Dendritic cell treated with granulocyte-macrophage colony-stimulating factor and Interleukin-4, amounts not matched to agents 40 ng/mL and 50 ng/mL, for 4 days (primary cell): ENCODE measurements at regions not wholly inside any gene's neighbourhood (a gene's known extent, or its start where the extent isn't known, plus 50 kb on each side); places are given as distances from the start of the nearest gene placed in this dataset.
"Not testable (repeated sequence)": the region's sequence is repeated elsewhere in the genome, so short reads cannot be mapped to it uniquely, and the experiment has no call there.

Experiments
- H3K27ac Mint-ChIP-seq: one replicate; pipeline ENCODE4 v1.8.0; 2022; ENCODE audit warnings: mild to moderate bottlenecking, mixed read lengths
- H3K27me3 Mint-ChIP-seq: one replicate; pipeline ENCODE4 v1.8.0; 2022; ENCODE audit warnings: mild to moderate bottlenecking, mixed read lengths
- H3K36me3 Mint-ChIP-seq: one replicate; pipeline ENCODE4 v1.8.0; 2022; ENCODE audit warnings: low read depth, mixed read lengths
- H3K4me1 Mint-ChIP-seq: one replicate; pipeline ENCODE4 v1.8.0; 2022; ENCODE audit warnings: low read depth, mixed read lengths
- H3K4me3 Mint-ChIP-seq: one replicate; pipeline ENCODE4 v1.8.0; 2022; ENCODE audit warnings: mild to moderate bottlenecking, moderate library complexity, mixed read lengths
- H3K9me3 Mint-ChIP-seq: one replicate; pipeline ENCODE4 v1.8.0; 2022; ENCODE audit warnings: mixed read lengths
- intact Hi-C: fragments of 100-400 bp; cut with micrococcal nuclease; formaldehyde crosslinking; loops from one replicate; pipeline ENCODE4 v1.15.0; 2022

DNA sequence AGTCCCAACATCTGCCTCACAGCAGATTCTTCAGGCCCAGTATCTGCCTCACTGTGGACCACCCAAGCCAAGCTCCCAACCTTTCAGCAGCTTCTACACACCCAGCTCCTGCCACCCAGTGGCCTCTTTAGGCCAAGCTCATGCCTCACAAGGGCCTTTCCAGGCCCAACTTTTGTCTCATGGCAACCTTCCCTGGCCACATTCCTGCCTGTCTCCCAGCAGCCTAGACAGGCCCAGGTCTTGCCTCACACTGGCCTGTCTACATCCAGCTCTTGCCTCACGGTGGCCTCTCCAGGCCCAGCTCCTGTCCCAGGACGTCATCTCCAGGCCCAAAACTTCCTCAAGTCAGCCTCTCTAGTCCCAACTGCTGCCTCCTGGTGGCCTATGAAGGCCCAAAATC lies 65.0 kb downstream of the CCDC201 start:
- H3K4me1 Mint-ChIP-seq, H3K4me3 Mint-ChIP-seq, H3K27me3 Mint-ChIP-seq, intact Hi-C loops, H3K9me3 Mint-ChIP-seq: not testable (repeated sequence)
- peak overlapping the region; percentile 52 for H3K27ac Mint-ChIP-seq
- peaks cover 13% of the 10 kb centered on the region for H3K36me3 Mint-ChIP-seq

- intact Hi-C loops, H3K36me3 Mint-ChIP-seq, H3K4me1 Mint-ChIP-seq, H3K9me3 Mint-ChIP-seq, H3K27me3 Mint-ChIP-seq, H3K4me3 Mint-ChIP-seq, H3K27ac Mint-ChIP-seq: not testable (repeated sequence)
These were observed 70.7 kb downstream of the CCDC201 start for GRCh38 chr7:45802214-45802613.

DNA sequence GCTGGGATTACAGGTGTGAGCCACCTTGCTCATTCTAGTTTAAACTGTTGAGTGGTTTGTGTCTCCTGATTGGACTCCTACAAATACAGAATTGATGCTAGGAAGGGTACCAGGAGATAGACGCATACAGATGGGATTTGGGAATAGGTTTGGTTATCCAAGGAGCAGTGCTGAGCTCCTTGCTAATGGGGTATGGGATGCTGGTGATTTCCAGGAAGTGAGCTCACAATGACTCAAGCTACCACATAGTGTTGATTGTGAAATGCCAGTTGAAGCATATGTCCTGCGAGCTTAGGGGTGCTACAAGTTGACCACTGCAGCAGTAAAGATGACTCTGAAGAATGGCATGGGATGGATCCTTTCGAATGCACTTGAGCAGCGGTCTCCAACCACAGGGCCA lies 75.6 kb downstream of the CCDC201 start:
- H3K27ac Mint-ChIP-seq, H3K9me3 Mint-ChIP-seq, H3K4me3 Mint-ChIP-seq, intact Hi-C loops, H3K4me1 Mint-ChIP-seq, H3K36me3 Mint-ChIP-seq, H3K27me3 Mint-ChIP-seq: not testable (repeated sequence)

- H3K27me3 Mint-ChIP-seq, intact Hi-C loops: not testable (repeated sequence)
These were observed 83.2 kb downstream of the CCDC201 start for GRCh38 chr7:45789641-45790040.

GRCh38 chr7:45785724-45786123 lies 87.2 kb downstream of the CCDC201 start:
- not testable (repeated sequence) for H3K27ac Mint-ChIP-seq

More at GRCh38 chr7:45789641-45790040, 83.2 kb downstream of the CCDC201 start:
- not testable (repeated sequence) for H3K36me3 Mint-ChIP-seq, H3K27ac Mint-ChIP-seq, H3K4me3 Mint-ChIP-seq, H3K4me1 Mint-ChIP-seq, H3K9me3 Mint-ChIP-seq

DNA sequence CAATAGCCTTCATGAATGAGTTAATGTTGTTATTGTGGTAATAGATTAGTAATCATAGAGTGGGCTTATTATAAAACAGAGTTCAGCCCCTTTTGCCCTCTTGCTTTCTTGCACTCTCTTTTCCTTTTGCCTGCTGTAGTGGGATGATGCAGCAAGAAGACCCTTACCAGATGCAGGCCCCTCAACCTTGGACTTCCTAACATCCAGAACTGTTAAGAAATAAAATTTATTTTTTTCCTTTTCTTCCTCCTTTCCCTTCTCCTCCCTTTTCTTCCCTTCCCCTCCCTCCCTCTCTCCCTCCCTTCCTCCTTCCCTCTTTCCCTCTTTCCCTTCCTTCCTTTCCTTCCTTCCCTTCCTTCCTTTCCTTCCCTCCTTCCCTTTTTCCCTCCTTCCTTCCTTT lies 88.1 kb downstream of the CCDC201 start:
- H3K4me1 Mint-ChIP-seq, H3K9me3 Mint-ChIP-seq, H3K27me3 Mint-ChIP-seq, H3K27ac Mint-ChIP-seq, H3K4me3 Mint-ChIP-seq, intact Hi-C loops, H3K36me3 Mint-ChIP-seq: not testable (repeated sequence)

More at GRCh38 chr7:45785724-45786123, 87.2 kb downstream of the CCDC201 start:
- H3K4me3 Mint-ChIP-seq, H3K27me3 Mint-ChIP-seq, H3K9me3 Mint-ChIP-seq, H3K36me3 Mint-ChIP-seq, intact Hi-C loops, H3K4me1 Mint-ChIP-seq: not testable (repeated sequence)
